ENCODE measurements at regions not wholly inside any gene's neighbourhood (a gene's known extent, or its start where the extent isn't known, plus 50 kb on each side); places are given as distances from the start of the nearest gene placed in this dataset.

- no peak for DNase-seq (ENCODE audit: low spot score)
These were observed 77.6 kb downstream of the PCDH1 start for GRCh38 chr5:141800617-141801016.

- no peak for DNase-seq (ENCODE audit: low spot score)
These were observed 78.6 kb downstream of the PCDH1 start for GRCh38 chr5:141799507-141800167.

DNA sequence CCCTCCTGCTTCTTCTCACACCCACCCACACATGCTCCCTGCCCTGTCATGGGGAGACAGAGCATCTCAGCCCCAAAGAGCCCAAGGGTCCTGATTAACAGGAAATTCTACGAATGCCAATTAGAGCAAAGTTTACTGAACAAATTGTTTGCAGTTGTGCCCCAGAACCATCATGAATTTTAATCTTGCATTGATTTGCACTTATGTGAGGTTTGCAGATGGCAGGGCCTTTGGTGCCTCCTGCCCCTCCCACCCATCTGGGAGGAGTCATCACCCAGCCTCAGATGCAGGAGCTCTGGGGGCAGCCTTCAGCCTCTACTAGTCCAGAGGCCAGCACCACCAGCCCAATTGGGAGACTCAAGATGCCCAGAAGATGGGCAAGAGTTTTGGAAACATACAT is 80.8 kb downstream of the PCDH1 start:
- DNase-seq (ENCODE audit: low spot score) = no peak

DNA sequence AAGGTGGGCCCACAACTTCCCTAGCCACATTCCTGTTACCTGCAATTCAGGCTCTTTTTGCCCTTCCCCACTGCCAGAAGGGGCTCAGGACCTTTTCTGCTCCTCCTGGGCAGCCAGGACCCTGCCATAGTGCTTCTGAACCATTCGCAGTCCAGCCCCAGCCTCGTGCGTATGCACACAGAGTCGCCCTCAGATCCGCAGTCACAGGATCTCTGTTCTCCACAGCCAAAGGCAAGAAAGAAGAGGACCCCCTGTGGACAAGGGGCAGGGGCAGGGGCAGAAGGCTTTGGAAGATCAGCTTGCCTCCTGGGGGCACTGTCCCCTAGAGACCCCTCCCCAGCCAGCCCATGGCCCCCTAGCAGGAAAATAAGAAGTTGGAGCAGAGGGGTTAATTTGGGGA is 82.8 kb downstream of the PCDH1 start:
- no peak for DNase-seq (ENCODE audit: low spot score)

DNA sequence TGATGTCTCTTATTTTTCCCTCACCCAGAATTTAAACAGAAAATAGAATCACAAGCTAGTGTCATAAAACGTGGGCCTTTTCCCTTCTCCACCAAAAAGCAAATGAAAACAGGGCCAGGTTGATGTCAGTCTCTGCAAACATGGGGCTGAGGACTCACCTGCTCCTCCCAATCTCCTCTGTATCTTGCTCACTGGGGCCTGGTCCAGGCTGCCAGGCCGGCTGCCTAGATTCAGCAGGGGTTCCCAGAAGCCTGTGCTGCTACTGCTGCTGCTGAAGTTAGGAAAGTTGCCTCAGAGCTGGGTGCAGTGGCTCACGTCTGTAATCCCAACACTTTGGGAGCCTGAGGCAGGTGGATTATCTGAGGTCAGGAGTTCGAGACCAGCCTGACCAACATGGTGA is 84.3 kb downstream of the PCDH1 start:
- DNase-seq (ENCODE audit: low spot score) = no peak

DNA sequence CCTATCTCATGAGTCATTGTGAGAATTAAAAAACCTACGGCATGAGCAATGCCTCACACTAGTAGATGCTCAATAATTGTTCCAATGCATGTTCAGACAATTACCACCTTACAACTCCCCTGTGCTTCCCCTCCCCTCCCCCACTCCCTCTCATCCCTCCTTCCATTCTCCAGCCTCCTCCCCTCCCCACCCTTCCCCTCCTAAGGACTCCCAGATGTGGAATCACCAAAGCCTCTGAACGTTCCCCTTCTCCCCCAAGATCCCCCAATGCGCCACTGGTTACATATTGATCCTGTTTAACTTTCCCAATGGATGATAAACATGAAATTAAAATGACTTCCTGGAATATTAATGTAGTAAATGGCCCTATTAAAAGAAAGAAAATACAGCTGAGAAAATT is 84.8 kb downstream of the PCDH1 start:
- no peak for DNase-seq (ENCODE audit: low spot score)

- no peak for DNase-seq (ENCODE audit: low spot score)
These were observed 87.6 kb downstream of the PCDH1 start for GRCh38 chr5:141790630-141791029.

GRCh38 chr5:141789330-141789729 is 88.9 kb downstream of the PCDH1 start:
- no peak for DNase-seq (ENCODE audit: low spot score)

DNA sequence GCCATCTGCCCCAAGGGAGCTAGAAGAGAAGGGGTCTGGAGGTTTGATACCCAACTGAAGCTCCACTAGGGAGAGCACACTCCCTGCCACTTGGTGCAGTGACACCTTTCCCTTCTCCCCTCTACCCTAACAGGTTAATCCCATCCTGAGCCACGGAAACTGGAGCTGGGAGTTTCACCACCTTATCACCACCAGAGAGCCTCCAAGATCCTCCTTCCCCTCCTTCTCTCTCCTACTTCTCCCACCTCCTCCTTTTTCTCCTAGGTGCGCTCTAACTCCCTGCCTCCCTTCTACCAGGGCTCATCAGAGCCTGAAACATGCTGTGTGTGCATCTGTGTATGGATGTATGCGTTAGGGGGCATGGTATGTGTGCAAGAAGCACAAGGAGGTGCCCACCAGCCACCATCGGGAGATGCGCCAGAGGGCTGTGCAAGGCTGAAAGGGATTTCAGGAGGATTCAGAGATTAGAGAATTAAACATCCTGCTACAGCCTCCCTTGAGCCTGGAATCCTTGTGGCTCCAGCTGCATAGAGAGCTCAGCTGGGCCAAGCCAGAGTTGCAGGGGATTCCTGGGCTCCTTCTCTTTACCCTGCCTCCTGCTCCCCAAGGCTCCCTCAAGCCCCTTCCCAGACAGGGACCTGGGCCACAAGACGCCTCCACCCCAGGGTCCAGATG is 89.8 kb downstream of the PCDH1 start:
- DNase-seq (ENCODE audit: low spot score) = no peak

- no peak for DNase-seq (ENCODE audit: low spot score)
These were observed 90.8 kb downstream of the PCDH1 start for GRCh38 chr5:141787376-141787775.

DNA sequence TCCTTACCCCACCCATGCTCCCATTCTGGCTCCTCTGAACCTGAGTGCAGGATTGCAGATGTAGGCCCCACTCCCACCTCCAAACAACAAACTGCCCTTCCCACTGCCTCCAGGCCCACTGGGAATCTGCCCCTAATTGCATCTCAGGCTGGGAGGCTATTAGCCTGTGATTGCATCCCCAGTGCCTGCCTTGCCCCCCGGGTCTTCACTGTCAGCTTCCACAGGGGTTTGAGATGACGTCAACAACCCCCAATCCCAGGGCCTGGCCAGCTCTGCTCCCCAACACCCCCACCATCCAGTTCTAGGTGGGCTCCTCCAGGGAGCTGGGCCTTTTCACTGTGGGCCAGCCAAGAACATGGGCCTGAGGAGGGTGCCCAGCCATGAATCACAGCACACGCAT is 91.5 kb downstream of the PCDH1 start:
- DNase-seq (ENCODE audit: low spot score) = no peak

- no peak for DNase-seq (ENCODE audit: low spot score)
These were observed 92.5 kb downstream of the PCDH1 start for GRCh38 chr5:141785711-141786110.

GRCh38 chr5:141785135-141785534 is 93.1 kb downstream of the PCDH1 start:
- no peak for DNase-seq (ENCODE audit: low spot score)

- DNase-seq (ENCODE audit: low spot score) = no peak
These were observed 93.7 kb downstream of the PCDH1 start for GRCh38 chr5:141784529-141784928.

DNA sequence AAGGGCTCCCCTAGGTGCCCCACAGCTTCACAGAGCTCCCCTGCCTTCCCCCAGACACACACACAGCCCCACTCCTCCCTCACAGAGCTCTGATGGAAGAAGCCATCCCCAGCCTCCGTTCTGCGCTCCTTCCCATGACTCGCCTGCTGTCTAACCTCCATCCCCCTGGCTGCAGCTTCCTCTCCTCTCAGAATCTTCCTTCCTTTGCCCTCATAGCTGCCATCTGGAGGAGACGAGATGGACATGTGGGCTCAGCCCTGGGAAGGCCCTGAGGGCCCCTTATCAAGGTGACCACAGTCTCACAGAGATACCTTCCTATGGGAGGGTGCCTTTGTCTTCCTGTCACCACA is 94.3 kb downstream of the PCDH1 start:
- no peak for DNase-seq (ENCODE audit: low spot score)

DNA sequence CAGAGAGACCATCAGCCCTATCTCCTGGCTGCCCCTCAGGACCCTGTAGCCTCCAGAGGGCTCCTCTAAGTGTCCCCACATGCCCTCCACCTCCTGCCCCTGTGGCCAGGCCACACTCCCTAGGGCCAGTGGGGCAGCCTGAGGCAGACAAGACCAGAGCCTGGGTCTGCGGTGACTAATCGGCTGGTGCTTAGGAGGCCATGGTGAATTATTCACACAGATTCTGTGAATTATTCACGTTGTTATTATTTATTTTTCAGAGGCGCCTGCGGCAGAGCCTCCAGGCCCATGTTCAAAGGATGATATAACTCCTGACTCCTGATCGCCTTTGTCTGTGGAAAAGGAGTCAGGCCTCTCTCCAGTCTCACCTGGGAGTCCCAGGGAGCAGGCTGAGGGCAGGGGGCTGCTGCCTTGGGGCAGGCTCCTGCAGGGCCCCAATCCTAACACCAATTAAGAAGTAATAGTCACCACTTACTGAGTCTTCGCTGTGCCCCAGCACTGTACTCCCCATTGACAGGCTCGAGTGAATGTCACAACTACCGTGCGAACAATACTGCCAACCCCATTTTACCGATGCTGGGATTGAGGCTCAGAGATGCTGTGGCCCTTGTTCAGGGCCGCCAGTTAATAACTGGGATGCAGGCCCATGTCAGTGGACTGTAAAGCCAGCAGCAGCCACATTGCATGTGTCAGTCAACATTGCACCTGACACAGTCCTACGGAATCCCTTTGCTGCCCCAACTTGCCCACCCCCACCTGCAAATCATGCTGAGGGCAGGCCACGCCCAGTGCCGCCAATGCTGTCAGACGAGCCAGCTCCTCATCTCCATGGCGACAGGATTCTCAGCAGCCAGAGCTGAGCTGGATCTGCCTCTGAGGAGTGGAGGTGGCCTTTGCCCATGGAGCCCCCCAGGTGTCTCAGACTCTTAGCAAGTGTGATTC is 94.9 kb downstream of the PCDH1 start:
- no peak for DNase-seq (ENCODE audit: low spot score)

DNA sequence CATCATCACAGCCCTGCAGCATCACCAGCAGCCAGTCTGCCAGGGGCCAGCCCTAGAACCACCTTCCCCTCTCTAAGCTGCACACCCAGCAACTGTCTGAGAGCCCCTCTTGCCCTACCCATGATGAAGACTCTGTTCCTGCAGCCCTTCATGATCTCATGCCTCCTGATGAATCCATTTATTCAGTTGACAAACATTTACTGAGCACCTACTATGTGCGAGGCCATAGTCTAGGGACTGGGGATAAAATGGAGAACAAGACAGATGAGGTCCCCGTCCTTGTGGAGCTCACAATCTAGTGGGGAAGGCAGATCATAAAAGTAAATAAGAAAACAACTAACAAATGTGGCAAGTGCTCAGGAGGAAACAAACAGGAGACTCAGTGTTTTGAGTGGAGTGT is 96.3 kb downstream of the PCDH1 start:
- DNase-seq (ENCODE audit: low spot score) = no peak

GRCh38 chr5:141780952-141781781 is 97.0 kb downstream of the PCDH1 start:
- DNase-seq (ENCODE audit: low spot score) = no peak

DNA sequence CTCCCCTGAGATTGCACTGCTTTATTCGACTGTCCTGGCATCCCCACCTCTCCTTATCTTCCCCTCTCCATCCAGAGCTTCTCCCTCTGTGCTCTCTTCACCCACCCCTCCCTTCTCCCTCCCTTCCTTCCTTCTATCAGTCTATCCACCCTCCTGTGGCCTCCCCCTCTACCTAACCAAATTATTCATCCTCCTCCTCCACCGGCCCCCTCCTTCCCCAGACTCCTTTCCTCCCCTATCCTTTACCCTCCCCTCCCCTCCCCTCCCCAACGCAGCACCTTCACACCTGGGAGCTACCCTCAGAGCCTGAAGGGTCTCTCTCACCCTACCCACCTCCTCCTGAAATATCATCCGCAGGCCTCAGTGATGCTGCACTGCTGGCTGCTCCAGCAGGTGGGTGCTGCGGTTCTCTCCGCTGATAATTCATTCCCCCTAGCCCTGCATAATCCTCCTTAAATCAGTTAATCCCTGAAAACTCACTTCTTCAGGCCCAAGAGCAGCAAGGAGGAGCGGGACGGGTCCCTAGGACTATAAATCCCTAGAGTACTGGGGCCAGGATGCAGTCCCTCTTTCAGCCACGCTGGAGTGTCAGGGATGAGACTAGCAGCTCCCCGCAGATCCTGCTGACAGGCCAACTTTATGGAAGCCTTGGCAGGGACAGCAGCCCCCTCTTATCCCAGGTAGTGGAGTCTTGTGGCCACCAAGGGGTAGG is 97.8 kb downstream of the PCDH1 start:
- no peak for DNase-seq (ENCODE audit: low spot score)

GRCh38 chr5:141779503-141779973 is 97.5 kb upstream of the ARAP3 start:
- no peak for DNase-seq (ENCODE audit: low spot score)

DNA sequence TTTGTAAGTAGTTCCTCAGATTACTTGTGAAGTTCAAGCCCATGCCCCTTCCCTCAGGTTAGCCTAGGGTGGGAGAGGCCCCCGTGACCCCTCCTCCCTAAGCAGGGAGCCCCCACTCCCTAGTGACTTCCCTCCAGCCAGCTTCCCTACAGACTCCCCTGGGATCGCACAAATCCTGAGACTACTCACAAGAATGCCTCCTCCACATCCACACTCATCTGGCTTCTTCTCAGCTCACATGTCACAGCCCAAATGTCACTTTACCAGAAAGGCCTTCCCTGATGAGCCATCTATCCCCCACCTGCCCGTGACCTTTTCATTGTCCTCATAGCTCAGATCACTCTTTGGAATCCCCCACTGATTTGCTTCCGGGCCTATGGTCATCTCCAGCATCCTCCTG is 96.7 kb upstream of the ARAP3 start:
- no peak for DNase-seq (ENCODE audit: low spot score)

Data from CD4-positive, alpha-beta T cell treated with Interleukin-15 for 4 hours (primary cell).